NCI-H774 (cell line): ENCODE measurements at regions not wholly inside any gene's neighbourhood (a gene's known extent, or its start where the extent isn't known, plus 50 kb on each side); places are given as distances from the start of the nearest gene placed in this dataset.

Experiments used
- DNase-seq: peaks from one replicate; lab custom pipeline; 2025; lab: John Stamatoyannopoulos, UW

DNA sequence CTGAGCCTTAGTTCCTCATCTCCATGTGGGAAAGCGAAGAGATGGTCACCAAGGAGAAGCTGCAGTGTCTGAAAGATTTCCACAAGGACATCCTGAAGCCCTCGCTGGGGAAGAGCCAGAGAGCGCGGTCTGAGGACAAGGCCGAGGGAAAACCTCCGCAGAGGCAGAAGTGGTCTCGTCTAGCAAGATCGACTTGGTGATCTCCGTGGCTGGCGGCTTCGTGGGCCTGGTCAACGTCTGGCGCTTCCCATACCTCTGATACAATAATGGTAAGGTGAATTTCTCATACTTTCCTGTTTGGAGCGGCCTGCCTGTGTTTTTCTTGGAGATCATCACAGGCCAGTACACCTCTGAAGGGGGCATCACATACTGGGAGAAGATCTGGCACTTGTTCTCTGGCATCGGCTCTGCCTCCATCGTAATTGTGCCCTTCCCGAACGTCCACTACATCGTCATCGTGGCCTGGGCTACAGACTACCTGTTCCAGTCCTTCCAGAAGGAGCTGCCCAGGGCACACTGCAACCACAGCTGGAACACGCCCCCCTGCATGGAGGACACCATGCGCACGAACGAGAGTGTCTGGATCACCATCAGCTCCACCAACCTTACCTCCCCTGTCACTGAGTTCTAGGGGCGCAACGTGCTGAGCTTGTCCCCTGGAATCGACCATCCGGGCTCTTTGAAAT is 841.1 kb upstream of the TMPRSS15 start:
- DNase-seq = no peak

DNA sequence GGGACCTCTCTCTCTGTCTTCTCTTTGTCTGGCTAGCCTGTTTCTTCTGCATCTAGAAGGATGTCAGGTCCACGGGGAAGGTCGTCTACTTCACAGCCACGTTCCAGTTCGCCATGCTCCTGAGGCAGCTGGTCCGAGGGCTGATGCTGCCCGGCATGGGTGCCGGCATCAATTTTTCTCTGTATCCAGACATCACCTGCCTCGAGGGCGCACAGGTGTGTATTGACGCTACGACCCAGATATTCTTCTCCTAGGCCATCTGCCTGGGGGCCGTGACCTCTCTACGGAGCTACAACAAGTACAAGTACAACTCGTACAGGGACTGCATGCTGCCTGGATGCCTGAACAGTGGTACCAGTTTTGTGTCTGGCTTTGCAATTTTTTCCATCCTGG is 841.6 kb upstream of the TMPRSS15 start:
- DNase-seq = no peak

GRCh38 chr21:19246018-19246417 is 842.4 kb upstream of the TMPRSS15 start:
- no peak for DNase-seq

GRCh38 chr21:19256934-19257660 is 853.5 kb upstream of the TMPRSS15 start:
- DNase-seq = no peak

- DNase-seq = no peak
These were observed 858.3 kb upstream of the TMPRSS15 start for GRCh38 chr21:19261731-19262376.

- DNase-seq = no peak
These were observed 863.1 kb upstream of the TMPRSS15 start for GRCh38 chr21:19266636-19267035.

DNA sequence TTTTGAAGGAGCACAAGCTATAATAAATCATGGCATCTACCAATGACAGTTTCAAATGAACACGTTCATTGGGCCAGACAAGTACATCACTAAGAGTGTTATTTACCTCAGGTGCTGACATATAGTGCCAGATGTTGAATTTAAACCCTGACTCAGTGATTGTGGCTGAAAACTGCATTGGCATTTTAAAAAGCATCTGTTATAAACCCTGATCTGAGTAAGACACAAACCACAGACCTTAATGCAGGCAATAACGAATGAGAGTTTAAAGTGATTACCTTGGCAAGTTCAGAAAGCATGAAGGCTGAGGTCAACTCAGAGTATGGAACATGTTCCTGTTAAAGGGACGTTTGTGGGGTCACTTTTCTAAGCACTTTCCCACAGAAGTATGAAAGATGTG is 865.1 kb upstream of the TMPRSS15 start:
- DNase-seq = no peak

GRCh38 chr21:19275065-19275464 is 871.5 kb upstream of the TMPRSS15 start:
- no peak for DNase-seq

DNA sequence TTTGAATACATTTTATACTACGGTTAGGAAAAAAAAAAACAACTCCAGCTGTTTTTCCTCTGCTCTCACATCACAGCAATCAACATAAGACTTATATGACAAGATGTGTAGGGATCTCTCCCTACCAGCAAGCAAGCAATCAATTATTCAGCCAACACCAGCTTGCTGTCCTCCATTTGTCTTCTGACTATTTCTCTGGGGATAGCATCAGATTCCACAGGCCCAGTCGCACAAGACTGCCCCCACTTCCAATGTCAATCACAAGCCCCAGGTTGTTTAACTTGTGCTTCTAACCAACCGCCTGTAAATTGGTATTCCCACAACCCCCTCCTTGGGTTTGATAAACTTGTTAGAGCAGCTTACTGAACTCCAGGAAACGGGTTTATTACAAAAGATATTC is 873.1 kb upstream of the TMPRSS15 start:
- DNase-seq = no peak

DNA sequence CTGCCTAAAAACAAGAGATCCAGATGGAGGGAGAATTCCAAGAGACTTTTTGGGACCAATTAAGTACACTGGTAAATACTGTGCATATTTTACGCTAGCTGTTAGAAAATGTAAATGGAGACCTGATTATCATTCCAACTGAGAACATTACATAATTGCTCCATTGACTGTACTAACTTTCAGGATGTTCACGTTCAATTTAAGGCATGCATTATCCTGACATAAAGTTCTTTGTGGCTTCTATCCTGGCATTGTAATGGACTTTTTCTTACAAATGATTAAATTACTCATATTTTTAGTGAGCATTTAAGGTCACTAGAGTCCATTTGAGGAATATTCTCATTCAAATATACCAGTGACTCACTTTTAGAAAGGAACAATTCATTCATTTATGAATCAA is 883.3 kb upstream of the TMPRSS15 start:
- DNase-seq = no peak

GRCh38 chr21:19290328-19290727 is 886.7 kb upstream of the TMPRSS15 start:
- DNase-seq = no peak

DNA sequence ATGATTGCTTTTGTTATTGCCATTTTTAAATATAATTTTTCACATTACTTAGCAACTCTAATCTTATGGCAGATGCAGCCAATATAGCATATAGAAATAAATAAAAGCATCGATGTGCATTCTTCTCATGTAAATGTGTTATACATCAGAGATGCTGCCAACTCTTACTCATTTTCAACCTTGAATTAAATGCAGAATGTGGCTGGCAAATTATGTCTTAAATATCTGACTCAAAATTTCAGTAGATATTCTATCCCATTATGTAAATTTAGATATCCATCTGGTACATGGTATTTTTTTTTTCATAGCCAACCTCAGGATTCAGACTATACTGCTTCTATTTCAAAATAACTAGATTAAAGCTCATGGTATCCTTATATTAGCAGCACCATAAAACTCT is 916.7 kb upstream of the TMPRSS15 start:
- no peak for DNase-seq

GRCh38 chr21:19321688-19322087 is 918.1 kb upstream of the TMPRSS15 start:
- DNase-seq = no peak

DNA sequence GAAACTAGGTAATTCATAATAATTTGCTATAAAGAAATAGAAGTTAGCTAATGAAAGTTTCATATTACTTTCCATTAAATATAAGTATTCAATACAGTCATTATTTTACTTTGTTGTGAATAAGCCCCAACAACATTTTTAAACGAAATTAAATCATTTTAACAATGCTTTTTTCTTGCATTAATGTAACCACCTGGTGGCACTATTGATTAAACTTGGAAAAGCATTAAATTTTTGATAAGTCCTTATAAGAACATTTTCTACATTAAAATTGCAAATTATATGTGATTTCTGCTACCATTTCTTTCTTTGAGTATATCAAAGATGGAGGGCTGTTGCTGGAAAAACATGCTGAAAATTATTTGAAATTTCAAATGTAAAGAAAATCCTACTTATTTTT is 918.8 kb upstream of the TMPRSS15 start:
- DNase-seq = no peak

- DNase-seq = no peak
These were observed 923.1 kb upstream of the TMPRSS15 start for GRCh38 chr21:19326531-19327319.

- no peak for DNase-seq
These were observed 925.4 kb upstream of the TMPRSS15 start for GRCh38 chr21:19328954-19329353.

GRCh38 chr21:19340303-19340702 is 936.7 kb upstream of the TMPRSS15 start:
- DNase-seq = no peak

- no peak for DNase-seq
These were observed 937.4 kb upstream of the TMPRSS15 start for GRCh38 chr21:19340954-19341353.

- DNase-seq = no peak
These were observed 940.1 kb upstream of the TMPRSS15 start for GRCh38 chr21:19343711-19344110.

DNA sequence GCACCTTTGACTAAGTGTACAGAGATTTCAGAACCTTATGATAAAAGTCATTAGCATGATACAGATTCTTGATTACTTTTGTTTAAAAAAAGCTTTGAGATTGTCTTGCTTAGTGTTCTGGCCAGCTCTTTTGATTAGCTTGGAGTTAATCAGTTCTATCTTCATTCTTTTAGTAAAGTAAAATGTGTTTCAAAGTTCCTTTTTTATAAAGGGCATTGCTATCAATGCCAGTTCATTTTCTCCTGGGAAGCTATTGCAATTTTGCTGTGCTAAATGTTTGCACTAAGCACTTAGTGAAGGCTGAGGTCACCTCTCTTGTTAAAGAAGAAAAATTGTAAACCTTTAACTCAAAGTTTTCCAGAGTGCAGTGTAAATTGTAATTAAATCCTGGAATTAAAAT is 946.7 kb upstream of the TMPRSS15 start:
- no peak for DNase-seq

GRCh38 chr21:19353256-19353655 is 949.7 kb upstream of the TMPRSS15 start:
- no peak for DNase-seq

- no peak for DNase-seq
These were observed 965.4 kb upstream of the TMPRSS15 start for GRCh38 chr21:19368944-19369343.

- DNase-seq = no peak
These were observed 988.8 kb upstream of the TMPRSS15 start for GRCh38 chr21:19392390-19392789.
